ENCODE measurements at regions not wholly inside any gene's neighbourhood (a gene's known extent, or its start where the extent isn't known, plus 50 kb on each side); places are given as distances from the start of the nearest gene placed in this dataset.

- Histone ChIP-seq H3K36me3 (replicated peaks in 1 of 2) (no peaks in the 10 kb centered on the region), H3K27ac (no peak overlapping the region), H3K9me3 (replicated peaks in 1 of 3) (no peaks in the 10 kb centered on the region), H3K4me3 (no peak overlapping the region), H3K27me3 (peaks cover 6% of the 10 kb centered on the region), H3K4me1 (replicated peaks in 1 of 2) (no peaks in the 10 kb centered on the region)
- no peak for DNase-seq
- WGBS, 4 donors, result 42 to 52% (median 48%) methylated on average over 3 of the region's 3 CpGs
- intact Hi-C loops (cut with DNase I), result no loop called here
- no peak for TF ChIP-seq CTCF (IDR thresholded peaks at IDR 0.05)
- no peak for TF ChIP-seq POLR2A (IDR thresholded peaks at IDR 0.05)
These were observed 128.1 kb upstream of the CCL2 start for GRCh38 chr17:34126965-34127364.

- intact Hi-C loops (cut with DNase I), result no loop called here
- Histone ChIP-seq H3K4me1 (replicated peaks in 1 of 2) (no peaks in the 10 kb centered on the region), H3K4me3 (no peak overlapping the region), H3K27me3 (no peaks in the 10 kb centered on the region), H3K36me3 (replicated peaks in 1 of 2) (no peaks in the 10 kb centered on the region), H3K9me3 (replicated peaks in 1 of 3) (no peaks in the 10 kb centered on the region), H3K27ac (no peak overlapping the region)
- no peak for DNase-seq
- TF ChIP-seq POLR2A (IDR thresholded peaks at IDR 0.05) (no peak), CTCF (IDR thresholded peaks at IDR 0.05) (no peak)
- 35 to 49% (median 44%) methylated on average over 2 of the region's 2 CpGs for WGBS, 4 donors
These were observed 124.5 kb upstream of the CCL2 start for GRCh38 chr17:34130544-34130943.

DNA sequence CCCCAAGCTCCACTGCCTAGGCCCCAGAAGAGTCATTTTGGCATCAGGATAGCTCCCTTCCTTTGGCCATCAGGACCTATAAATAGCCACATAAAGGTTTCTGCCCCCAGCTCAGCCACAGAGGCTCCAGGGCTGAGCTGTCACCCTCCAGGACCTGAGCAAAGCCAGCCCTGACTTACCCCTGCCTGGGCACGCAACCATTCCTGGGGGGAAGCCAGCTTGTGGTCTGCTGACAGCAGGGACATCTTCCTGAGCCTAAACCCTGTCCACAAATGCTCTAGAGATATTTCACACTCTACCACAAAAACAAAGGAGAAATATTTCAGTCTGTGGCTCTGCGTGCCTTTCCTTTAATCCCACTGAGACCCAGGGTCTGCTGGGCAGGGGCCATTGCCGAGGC is 123.7 kb upstream of the CCL2 start:
- Histone ChIP-seq H3K36me3 (replicated peaks in 1 of 2) (no peaks in the 10 kb centered on the region), H3K27ac (no peak overlapping the region), H3K4me1 (replicated peaks in 1 of 2) (no peaks in the 10 kb centered on the region), H3K4me3 (no peak overlapping the region), H3K27me3 (no peaks in the 10 kb centered on the region), H3K9me3 (replicated peaks in 1 of 3) (no peaks in the 10 kb centered on the region)
- TF ChIP-seq CTCF (IDR thresholded peaks at IDR 0.05) (no peak), POLR2A (IDR thresholded peaks at IDR 0.05) (no peak)
- 59 to 70% (median 63%) methylated on average over 2 to 3 of the region's 3 CpGs for WGBS, 4 donors
- DNase-seq, result no peak
- intact Hi-C loops (cut with DNase I), result no loop called here

DNA sequence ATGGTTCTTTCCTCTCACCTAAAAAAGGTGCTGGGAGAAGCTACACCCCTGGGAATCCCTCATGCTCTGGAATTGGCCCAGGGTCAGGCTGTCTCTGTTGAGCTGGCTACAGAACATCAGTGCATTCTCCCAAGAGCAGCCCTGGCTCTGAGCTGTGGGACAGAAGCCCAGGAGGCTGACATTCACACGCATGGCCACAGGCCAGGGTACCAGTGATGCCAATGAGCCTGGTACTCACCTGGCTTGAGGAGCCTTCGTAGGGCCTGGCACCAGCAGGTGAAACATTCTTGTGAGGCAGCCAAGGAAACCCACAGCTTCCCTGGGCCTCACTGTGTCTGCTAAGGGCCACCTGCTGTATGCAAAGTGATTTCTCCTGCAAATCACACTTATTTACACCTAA is 121.7 kb upstream of the CCL2 start:
- H3K4me1 ChIP-seq (replicated peaks in 1 of 2), result no peaks in the 10 kb centered on the region
- WGBS, 4 donors, result 44 to 62% (median 56%) methylated on average over 2 of the region's 2 CpGs

More for the DNA sequence above, 121.7 kb upstream of the CCL2 start:
- H3K9me3 ChIP-seq (replicated peaks in 1 of 3), result no peaks in the 10 kb centered on the region
- DNase-seq, result no peak
- no peaks in the 10 kb centered on the region for H3K36me3 ChIP-seq (replicated peaks in 1 of 2)
- intact Hi-C loops (cut with DNase I), result no loop called here
- H3K27me3 ChIP-seq, result no peaks in the 10 kb centered on the region
- H3K4me3 ChIP-seq, result no peak overlapping the region
- H3K27ac ChIP-seq, result no peak overlapping the region
- TF ChIP-seq CTCF (IDR thresholded peaks at IDR 0.05) (no peak), POLR2A (IDR thresholded peaks at IDR 0.05) (no peak)
